ENCODE measurements at regions not wholly inside any gene's neighbourhood (a gene's known extent, or its start where the extent isn't known, plus 50 kb on each side); places are given as distances from the start of the nearest gene placed in this dataset.

DNA sequence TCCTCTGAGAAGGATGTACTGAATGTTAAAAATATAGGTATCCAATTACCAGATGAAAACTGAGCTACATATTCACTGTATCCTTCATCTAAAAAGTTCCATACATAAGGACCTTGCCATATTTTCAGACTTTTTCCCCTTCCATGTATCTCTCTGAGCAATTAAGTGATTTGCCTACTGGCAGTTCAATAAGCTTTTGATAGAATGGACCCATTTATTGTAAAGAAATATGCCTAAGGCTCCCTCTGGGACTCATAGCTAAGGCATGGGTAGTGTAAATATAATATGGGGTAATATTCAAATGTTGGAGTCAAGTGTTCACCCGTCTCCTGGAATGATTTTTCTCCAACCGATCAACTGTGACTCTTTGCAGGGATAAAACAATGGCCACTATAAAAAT, 135.4 kb upstream of the FSHR start:
- H3K27me3 Mint-ChIP-seq (ENCODE audit: insufficient read depth, low read depth, poor library complexity), result no peaks in the 10 kb centered on the region
- no peak overlapping the region for H3K4me2 ChIP-seq
- peaks cover 37% of the 10 kb centered on the region for H3K4me1 Mint-ChIP-seq
- ATAC-seq, result no peak
- no peaks in the 10 kb centered on the region for H3F3A ChIP-seq (replicated peaks; ENCODE audit: low read depth)
- H3K9me2 ChIP-seq (ENCODE audit: insufficient read depth), result peaks cover 7% of the 10 kb centered on the region; the same call in 1 of the 2 replicates
- DNase-seq (ENCODE audit: low spot score), result no peak
- H3K36me3 ChIP-seq (ENCODE audit: insufficient read depth), result no peaks in the 10 kb centered on the region
- H3K79me2 ChIP-seq (replicated peaks; ENCODE audit: insufficient read depth), result no peaks in the 10 kb centered on the region
- TF ChIP-seq JUNB (IDR thresholded peaks at IDR 0.05; ENCODE audit: unreplicated experiment) (no peak), REST (IDR thresholded peaks at IDR 0.05; ENCODE audit: unreplicated experiment) (no peak), CREB1 (CRISPR knock-in tag; IDR thresholded peaks at IDR 0.05; ENCODE audit: low read depth) (no peak), EZH2 (IDR thresholded peaks at IDR 0.05; ENCODE audit: low read depth, unreplicated experiment) (no peak), POLR2AphosphoS5 (IDR thresholded peaks at IDR 0.05; ENCODE audit: low read depth) (no peak), NANOG (IDR thresholded peaks at IDR 0.05; ENCODE audit: borderline replicate concordance) (no peak), CTCF (conservative IDR thresholded peaks at IDR 0.05; ENCODE audit: low read depth in 2 of 2) (no peak), ZNF114 (CRISPR knock-in tag; IDR thresholded peaks at IDR 0.05) (no peak), ZNF331 (CRISPR knock-in tag; IDR thresholded peaks at IDR 0.05; ENCODE audit: low read depth) (no peak), EZH2phosphoT487 (IDR thresholded peaks at IDR 0.05; ENCODE audit: unreplicated experiment) (no peak), STAT1 (IDR thresholded peaks at IDR 0.05; ENCODE audit: unreplicated experiment) (no peak)
- TF ChIP-seq, protein P1, sequence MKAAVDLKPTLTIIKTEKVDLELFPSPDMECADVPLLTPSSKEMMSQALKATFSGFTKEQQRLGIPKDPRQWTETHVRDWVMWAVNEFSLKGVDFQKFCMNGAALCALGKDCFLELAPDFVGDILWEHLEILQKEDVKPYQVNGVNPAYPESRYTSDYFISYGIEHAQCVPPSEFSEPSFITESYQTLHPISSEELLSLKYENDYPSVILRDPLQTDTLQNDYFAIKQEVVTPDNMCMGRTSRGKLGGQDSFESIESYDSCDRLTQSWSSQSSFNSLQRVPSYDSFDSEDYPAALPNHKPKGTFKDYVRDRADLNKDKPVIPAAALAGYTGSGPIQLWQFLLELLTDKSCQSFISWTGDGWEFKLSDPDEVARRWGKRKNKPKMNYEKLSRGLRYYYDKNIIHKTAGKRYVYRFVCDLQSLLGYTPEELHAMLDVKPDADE (IDR thresholded peaks at IDR 0.05), result no peak
- TF ChIP-seq, protein P2, sequence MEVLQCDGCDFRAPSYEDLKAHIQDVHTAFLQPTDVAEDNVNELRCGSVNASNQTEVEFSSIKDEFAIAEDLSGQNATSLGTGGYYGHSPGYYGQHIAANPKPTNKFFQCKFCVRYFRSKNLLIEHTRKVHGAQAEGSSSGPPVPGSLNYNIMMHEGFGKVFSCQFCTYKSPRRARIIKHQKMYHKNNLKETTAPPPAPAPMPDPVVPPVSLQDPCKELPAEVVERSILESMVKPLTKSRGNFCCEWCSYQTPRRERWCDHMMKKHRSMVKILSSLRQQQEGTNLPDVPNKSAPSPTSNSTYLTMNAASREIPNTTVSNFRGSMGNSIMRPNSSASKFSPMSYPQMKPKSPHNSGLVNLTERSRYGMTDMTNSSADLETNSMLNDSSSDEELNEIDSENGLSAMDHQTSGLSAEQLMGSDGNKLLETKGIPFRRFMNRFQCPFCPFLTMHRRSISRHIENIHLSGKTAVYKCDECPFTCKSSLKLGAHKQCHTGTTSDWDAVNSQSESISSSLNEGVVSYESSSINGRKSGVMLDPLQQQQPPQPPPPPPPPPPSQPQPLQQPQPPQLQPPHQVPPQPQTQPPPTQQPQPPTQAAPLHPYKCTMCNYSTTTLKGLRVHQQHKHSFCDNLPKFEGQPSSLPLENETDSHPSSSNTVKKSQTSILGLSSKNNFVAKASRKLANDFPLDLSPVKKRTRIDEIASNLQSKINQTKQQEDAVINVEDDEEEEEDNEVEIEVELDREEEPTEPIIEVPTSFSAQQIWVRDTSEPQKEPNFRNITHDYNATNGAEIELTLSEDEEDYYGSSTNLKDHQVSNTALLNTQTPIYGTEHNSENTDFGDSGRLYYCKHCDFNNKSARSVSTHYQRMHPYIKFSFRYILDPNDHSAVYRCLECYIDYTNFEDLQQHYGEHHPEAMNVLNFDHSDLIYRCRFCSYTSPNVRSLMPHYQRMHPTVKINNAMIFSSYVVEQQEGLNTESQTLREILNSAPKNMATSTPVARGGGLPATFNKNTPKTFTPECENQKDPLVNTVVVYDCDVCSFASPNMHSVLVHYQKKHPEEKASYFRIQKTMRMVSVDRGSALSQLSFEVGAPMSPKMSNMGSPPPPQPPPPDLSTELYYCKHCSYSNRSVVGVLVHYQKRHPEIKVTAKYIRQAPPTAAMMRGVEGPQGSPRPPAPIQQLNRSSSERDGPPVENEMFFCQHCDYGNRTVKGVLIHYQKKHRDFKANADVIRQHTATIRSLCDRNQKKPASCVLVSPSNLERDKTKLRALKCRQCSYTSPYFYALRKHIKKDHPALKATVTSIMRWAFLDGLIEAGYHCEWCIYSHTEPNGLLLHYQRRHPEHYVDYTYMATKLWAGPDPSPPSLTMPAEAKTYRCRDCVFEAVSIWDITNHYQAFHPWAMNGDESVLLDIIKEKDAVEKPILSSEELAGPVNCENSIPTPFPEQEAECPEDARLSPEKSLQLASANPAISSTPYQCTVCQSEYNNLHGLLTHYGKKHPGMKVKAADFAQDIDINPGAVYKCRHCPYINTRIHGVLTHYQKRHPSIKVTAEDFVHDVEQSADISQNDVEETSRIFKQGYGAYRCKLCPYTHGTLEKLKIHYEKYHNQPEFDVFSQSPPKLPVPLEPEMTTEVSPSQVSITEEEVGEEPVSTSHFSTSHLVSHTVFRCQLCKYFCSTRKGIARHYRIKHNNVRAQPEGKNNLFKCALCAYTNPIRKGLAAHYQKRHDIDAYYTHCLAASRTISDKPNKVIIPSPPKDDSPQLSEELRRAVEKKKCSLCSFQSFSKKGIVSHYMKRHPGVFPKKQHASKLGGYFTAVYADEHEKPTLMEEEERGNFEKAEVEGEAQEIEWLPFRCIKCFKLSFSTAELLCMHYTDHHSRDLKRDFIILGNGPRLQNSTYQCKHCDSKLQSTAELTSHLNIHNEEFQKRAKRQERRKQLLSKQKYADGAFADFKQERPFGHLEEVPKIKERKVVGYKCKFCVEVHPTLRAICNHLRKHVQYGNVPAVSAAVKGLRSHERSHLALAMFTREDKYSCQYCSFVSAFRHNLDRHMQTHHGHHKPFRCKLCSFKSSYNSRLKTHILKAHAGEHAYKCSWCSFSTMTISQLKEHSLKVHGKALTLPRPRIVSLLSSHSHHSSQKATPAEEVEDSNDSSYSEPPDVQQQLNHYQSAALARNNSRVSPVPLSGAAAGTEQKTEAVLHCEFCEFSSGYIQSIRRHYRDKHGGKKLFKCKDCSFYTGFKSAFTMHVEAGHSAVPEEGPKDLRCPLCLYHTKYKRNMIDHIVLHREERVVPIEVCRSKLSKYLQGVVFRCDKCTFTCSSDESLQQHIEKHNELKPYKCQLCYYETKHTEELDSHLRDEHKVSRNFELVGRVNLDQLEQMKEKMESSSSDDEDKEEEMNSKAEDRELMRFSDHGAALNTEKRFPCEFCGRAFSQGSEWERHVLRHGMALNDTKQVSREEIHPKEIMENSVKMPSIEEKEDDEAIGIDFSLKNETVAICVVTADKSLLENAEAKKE (CRISPR knock-in tag; IDR thresholded peaks at IDR 0.05), result no peak
- H3K27me3 ChIP-seq (ENCODE audit: insufficient read depth), result no peaks in the 10 kb centered on the region
- no peak overlapping the region for H3K27ac ChIP-seq (ENCODE audit: low read depth)
- no peak overlapping the region for H3K4me3 ChIP-seq
- no peaks in the 10 kb centered on the region for H4K20me1 ChIP-seq (replicated peaks; ENCODE audit: insufficient read depth)
- H3K9me3 Mint-ChIP-seq, result no peaks in the 10 kb centered on the region; the same call in 2 of the 3 replicates
- peaks cover 6% of the 10 kb centered on the region; the same call in 1 of the 2 replicates for H3K4me1 ChIP-seq (ENCODE audit: insufficient read depth)
- no peaks in the 10 kb centered on the region for H3K36me3 Mint-ChIP-seq (ENCODE audit: low read depth)
- H2AFZ ChIP-seq, result no peak overlapping the region
- no peak overlapping the region for H3K4me3 Mint-ChIP-seq
- no peak overlapping the region for H3K27ac Mint-ChIP-seq

Data from GM23338 (cell line).